ENCODE measurements at regions not wholly inside any gene's neighbourhood (a gene's known extent, or its start where the extent isn't known, plus 50 kb on each side); places are given as distances from the start of the nearest gene placed in this dataset.
"Not testable (repeated sequence)": the region's sequence is repeated elsewhere in the genome, so short reads cannot be mapped to it uniquely, and the experiment has no call there.

- no peak for DNase-seq (ENCODE audit: low spot score)
Measured at GRCh38 chr10:62496925-62497324, 122.8 kb downstream of the ZNF365 start.

- no peak for DNase-seq (ENCODE audit: low spot score)
Measured at GRCh38 chr10:62498271-62498670, 124.1 kb downstream of the ZNF365 start.

- DNase-seq (ENCODE audit: low spot score): not testable (repeated sequence)
Measured at GRCh38 chr10:62500116-62500515, 125.9 kb downstream of the ZNF365 start.

- no peak for DNase-seq (ENCODE audit: low spot score)
Measured at GRCh38 chr10:62501547-62501946, 127.4 kb downstream of the ZNF365 start.

GRCh38 chr10:62502995-62503613 lies 128.9 kb downstream of the ZNF365 start:
- no peak for DNase-seq (ENCODE audit: low spot score)

- no peak for DNase-seq (ENCODE audit: low spot score)
Measured at GRCh38 chr10:62503872-62504271, 129.7 kb downstream of the ZNF365 start.

- no peak for DNase-seq (ENCODE audit: low spot score)
Measured at GRCh38 chr10:62506371-62506770, 132.2 kb downstream of the ZNF365 start.

- DNase-seq (ENCODE audit: low spot score): no peak
Measured at GRCh38 chr10:62511238-62511637, 137.1 kb downstream of the ZNF365 start.

GRCh38 chr10:62511656-62512055 lies 137.5 kb downstream of the ZNF365 start:
- DNase-seq (ENCODE audit: low spot score): no peak

GRCh38 chr10:62512732-62513475 lies 138.7 kb downstream of the ZNF365 start:
- DNase-seq (ENCODE audit: low spot score): no peak

GRCh38 chr10:62514079-62514693 lies 140.0 kb downstream of the ZNF365 start:
- DNase-seq (ENCODE audit: low spot score): no peak

GRCh38 chr10:62517252-62517651 lies 143.1 kb downstream of the ZNF365 start:
- DNase-seq (ENCODE audit: low spot score): no peak

- peak; percentile 2 for DNase-seq (ENCODE audit: low spot score)
Measured at GRCh38 chr10:62527019-62527827, 153.1 kb downstream of the ZNF365 start.

GRCh38 chr10:62528441-62528840 lies 154.3 kb downstream of the ZNF365 start:
- DNase-seq (ENCODE audit: low spot score): no peak

- no peak for DNase-seq (ENCODE audit: low spot score)
Measured at GRCh38 chr10:62529396-62529795, 155.2 kb downstream of the ZNF365 start.

- DNase-seq (ENCODE audit: low spot score): no peak
Measured at GRCh38 chr10:62534031-62534430, 159.9 kb downstream of the ZNF365 start.

- no peak for DNase-seq (ENCODE audit: low spot score)
Measured at GRCh38 chr10:62538606-62539005, 164.4 kb downstream of the ZNF365 start.

GRCh38 chr10:62540389-62540788 lies 166.2 kb downstream of the ZNF365 start:
- no peak for DNase-seq (ENCODE audit: low spot score)

GRCh38 chr10:62541811-62542210 lies 167.6 kb downstream of the ZNF365 start:
- DNase-seq (ENCODE audit: low spot score): no peak

- DNase-seq (ENCODE audit: low spot score): no peak
Measured at GRCh38 chr10:62543571-62544355, 169.6 kb downstream of the ZNF365 start.

Data from SK-N-DZ (cell line).